Peyer's patch (tissue), 4 donors: ENCODE measurements at regions not wholly inside any gene's neighbourhood (a gene's known extent, or its start where the extent isn't known, plus 50 kb on each side); places are given as distances from the start of the nearest gene placed in this dataset.

ENCODE experiments used
- CTCF ChIP-seq, 6 experiments: fragments of 450-650 bp in 4 of 6; fragments of 200-600 bp in 2 of 6; sonication (generic) in 1 of 6; IDR thresholded peaks; one replicate each; pipeline ENCODE4 v1.5.1; 2017 to 2019; ENCODE audit warnings: antibody characterized with exemption in 6 of 6, mild to moderate bottlenecking in 3 of 6, moderate library complexity in 1 of 6
- POLR2A ChIP-seq, 2 donors: fragments of 450-650 bp; IDR thresholded peaks; one replicate each; pipeline ENCODE4 v1.5.1; 2017; ENCODE audit warnings: antibody characterized with exemption in 2 of 2, mild to moderate bottlenecking in 2 of 2, moderate library complexity in 2 of 2

- TF ChIP-seq CTCF (IDR thresholded peaks at IDR 0.05) (no peak), POLR2A (IDR thresholded peaks at IDR 0.05) (no peak)
Observed at GRCh38 chr10:4205113-4205512, 420.1 kb upstream of the KLF6 start.
